ELR (cell line): ENCODE measurements at regions not wholly inside any gene's neighbourhood (a gene's known extent, or its start where the extent isn't known, plus 50 kb on each side); places are given as distances from the start of the nearest gene placed in this dataset.

Experiments used
- DNase-seq: peaks from one replicate; pipeline ENCODE4 v3.0.0-alpha.2; 2015; ENCODE audit warnings: low read depth

DNA sequence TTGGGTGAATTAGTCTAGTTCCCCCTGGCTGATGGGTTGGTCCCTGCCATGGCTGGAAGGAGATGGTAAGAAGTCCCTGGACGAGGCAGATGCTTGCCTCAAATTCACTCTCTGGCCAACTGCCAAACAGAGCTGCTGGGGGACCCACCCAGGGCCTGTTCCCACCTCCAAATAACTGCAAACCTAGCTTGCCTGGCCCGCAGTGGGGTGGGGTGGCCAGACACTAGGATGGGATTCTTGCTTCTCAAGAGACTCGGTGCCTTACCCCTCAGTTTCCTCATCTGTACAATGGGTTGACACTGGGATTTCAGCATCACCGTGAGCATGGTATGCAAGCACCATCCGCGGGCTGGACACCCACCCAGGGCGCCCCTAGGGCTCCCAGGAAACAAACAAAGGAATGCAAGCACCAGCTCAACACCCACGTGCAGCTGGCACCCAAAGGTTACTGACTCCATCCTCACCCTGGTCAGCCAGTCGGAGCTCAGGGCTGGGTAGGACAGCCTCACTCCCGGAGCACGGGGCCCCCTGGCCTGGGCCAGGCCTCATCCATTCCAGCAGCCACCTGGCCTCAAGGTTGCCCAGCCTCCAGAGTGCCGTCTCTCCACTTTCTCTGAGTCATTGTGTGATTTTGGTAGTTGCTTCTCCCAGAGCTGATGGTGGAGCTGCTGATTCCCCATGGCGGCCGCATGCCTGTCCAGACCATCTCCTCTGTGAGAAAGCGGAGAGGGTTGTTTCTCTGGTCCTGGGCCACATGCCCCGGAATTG, 205.2 kb upstream of the RTL1 start:
- no peak for DNase-seq

DNA sequence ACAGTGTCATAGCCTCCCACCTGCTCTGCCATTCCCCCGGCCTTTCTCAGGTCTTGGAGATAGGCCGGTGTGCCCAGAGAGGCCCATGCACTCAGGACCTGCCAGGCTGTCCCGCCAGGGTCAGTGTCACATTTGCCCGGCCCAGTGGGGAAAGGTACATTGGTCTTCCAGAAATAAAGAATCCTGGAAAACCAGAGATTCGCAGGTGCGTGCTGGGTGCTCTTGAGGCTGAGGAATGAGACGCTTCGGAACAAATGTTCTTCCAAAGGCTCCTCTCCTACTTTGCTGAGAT, 205.8 kb upstream of the RTL1 start:
- DNase-seq: no peak

DNA sequence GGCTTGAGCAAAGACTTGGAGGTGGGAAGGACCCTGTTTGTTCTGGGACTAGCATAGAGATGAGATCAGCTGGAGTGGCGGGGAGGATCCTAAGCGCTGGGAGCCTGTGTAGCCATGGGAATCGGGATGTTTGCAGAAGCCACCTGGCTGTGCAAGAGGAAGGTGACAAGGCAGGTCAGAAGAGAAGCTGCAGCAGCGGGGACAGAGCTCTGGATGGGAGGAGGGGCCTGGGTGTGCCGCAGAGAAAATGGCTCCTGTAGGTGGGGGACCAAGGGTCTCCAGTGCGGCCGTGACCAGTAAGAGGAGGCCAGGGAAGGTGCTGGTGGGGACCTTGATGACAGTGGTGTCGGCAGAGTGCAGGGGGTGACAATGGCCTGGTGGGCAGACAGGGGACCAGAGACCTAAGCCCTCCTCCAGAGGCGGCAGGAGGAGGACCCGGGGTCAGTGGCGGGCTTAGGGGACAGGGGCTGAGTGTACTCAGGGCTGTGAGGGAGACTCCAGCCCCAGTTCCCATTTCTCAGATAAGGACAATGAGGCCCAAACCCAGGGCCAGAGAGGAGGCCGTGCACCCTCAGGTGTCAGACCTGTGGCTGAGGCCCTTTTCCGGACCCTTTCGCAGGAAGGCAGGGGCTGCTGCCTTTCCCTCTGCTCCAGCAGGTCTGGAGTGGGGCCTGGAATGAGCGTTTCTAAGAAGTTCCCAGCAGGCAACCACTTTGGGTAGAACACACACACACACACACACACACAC, 206.6 kb upstream of the RTL1 start:
- no peak for DNase-seq

DNA sequence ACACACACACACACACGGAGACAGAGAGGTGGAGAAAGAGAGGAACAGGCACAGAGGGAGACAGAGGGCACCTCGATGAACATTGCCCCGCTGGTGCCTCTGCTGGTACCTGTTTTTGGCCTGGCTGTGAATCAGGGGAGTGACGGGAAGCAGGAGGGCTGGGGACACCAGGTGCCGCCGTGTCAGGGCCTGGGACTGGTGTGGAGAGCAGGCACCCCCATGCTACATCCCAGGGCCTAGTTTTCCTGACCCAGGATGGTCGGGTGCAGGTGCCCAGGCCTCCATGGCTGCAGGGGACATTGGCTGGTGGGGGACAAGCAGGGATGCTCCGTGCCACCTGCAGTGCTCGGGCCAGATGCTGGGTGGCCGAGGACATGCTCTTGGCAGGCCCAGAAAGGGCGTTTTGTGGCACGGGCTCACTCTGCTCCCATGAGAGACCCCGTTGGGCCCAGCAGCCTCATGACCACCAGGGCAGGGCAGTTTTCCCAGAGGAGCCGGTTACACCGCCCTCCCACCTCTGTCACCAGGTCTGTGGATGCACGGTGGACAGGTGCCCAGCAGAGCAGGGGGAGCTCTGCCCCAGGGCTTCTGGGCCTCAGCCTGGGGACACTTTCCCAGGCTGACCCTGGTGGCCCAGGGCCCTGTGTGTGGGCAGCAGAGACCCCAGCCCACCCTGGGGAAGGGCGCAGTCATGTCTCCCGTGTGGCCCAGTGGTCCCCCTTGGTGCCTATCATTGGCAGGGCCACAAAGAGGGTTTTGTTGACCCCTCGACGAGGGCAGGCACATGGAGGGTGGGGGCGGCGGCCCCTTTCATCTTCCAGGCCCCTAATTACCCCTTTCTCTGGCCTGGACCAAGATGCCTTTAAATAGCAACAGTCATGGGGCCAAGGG, 207.5 kb upstream of the RTL1 start:
- DNase-seq: no peak

DNA sequence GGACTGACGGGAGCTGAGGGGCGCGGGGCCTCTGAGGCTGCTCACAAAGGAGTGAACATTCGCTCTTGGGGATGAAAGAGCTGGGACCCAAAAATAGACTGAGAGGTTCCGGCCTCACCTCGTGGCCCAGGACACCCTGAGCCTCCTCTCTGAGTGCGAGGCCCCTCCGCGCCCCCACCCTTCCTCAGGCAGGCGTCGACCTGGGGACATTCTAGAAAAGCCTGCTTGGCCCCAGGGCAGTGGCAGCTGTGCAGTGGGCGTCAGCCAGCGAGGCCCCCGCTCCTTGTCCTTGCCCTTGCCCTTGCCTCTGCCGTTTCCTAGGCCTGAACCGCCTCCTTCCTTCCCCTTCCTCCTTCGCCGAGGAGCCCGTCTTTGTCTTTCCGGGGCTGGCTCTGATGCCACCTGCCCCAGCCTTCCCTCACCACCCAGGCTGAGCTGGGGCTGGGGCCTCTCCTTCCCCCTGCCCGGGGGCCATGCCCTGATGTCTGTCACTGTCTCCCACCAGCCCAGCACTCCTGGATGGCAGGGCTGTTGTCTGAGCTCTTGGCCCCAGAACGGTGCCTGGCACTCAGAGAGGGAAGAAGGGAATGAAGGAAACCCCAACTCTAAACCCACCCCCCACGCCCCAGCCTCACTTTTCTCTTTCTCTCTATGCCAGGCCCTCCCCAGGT, 208.2 kb upstream of the RTL1 start:
- DNase-seq: no peak

DNA sequence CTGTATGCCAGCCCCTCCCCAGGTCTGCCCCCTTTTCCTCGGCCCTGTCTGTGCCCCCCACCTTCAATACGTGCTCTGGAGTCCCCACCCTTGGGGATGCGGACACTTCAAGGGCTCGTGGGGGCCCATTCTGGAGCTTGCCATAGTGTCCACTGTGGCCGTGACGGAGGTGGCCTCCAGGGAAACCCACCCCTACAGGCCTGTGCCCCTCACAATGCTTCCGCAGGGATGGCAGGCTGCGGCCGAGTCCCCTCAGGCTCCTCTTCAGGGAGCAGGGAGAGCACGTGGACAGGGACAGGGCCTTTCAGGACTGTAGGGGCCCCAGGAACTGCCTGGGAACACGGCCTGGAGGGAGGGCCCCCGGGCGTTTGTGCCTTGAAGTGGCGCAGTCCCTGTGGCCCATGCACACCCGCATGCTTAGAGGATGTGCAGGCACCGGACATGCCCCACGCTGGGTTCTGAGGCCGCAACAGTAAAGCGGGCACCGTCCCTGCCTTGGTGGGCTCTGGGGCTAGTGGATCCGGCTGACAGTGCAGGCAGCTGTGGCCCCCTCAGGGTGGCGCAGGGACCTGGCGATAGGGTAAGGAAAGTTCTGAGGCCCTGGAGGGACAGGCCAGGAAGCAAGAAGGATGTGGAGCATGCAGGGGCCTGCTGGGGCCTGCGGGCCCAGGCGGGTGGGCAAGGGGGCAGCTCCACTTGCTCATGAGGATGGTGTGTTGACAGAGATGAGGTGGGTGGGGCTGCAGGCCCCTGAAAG, 209.0 kb upstream of the RTL1 start:
- DNase-seq: no peak

DNA sequence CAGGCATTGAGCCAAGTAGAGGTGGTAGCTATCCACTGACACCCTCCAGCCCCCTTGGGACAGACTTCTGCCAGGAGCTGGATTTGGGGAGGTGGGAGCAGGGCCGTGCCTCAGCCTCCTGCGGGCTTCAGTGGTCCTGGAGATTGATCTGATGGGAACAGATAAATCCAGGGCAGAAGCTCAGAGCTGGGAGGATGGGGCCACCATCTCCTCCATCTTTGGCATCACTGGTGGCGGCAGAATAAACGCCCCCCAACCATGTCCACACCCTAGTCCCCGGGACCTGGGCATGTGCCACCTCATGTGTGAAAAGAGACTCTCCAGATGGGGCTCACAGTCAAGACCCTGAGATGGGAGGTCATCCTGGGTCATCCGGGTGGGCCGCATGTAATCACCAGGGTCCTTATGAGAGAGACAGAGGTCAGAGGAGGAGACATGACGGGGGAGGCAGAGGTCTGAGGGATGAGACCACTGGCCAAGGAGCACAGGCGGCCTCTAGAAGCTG, 209.6 kb upstream of the RTL1 start:
- DNase-seq: no peak

DNA sequence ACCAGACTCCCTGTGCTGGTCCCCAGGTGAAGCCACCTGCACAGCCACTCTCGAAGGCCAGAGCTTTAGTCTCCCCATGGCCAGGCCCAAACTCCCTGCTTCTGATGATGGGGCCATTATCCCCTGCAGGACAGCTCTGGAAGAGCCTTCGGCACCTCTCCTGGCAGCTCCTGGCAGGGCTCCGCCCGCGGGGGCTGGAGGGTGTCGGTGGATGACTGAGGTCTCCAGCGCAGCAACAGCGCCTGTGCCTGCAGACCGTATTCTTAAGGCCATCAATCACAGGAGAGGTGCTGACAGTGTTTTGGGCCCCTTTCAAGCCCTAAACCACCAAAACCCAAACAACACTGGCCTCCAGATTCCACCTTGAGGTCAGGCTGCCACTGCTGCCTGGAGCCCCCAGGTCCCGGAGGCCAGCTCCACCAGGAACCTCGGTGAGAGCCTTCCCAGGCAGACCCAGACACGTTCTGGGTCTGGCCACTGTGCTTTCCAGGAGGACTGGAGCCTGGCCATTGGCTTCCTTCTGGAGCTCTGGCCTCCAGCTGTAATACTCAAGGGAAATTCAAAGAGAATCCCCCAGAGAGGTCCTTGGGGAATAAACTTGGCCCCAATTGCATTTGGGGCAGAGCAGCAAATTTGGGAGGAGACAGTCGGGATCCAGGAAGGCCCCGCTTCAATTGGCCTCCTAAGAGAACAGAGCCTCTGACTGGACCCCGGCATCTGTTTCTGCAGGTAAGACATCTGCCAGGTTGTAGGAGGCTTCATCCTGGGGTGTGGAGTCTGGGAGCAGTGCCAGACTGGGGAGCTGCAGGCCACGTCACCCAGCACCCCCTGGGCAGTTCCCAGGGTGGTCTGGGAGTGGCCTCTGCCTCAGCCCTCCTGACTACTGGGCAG, 210.6 kb upstream of the RTL1 start:
- DNase-seq: no peak

DNA sequence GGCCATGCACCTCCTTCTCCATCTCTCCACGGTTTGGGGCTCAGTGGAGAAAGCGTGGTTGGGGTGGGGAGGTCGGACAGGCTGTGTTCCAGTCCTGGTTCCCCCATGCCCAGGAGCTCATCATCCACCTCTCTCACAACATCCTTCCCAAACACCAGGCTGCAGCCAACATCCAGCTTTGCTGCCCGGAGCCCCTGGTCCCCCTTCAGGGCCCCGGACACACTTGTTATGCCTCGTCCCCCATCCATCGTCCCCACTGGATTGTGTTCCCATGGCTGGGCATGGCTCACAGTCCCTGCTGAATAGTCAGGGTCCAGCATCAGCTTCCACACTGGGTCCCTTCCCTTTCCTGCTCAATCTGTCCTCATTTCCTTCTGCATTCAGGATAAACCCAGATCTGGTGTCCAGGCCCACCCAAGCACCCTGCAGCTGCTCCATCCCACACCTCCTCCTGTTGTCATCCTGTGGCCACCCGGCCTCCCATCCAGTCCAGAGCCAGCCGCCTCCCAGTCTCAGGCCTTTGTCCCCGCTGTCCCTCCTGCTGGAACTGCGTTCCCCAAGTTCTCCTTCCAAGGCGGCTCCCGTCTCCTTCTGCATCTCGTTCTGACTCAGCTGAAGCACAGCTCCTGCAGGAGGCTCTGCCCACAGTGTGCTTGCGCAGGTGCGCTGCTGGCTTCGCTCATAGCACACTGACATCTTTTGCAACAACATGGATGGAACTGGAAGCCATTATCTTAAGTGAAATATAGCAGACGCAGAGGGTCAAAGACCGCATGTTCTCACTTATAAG, 211.4 kb upstream of the RTL1 start:
- no peak for DNase-seq

DNA sequence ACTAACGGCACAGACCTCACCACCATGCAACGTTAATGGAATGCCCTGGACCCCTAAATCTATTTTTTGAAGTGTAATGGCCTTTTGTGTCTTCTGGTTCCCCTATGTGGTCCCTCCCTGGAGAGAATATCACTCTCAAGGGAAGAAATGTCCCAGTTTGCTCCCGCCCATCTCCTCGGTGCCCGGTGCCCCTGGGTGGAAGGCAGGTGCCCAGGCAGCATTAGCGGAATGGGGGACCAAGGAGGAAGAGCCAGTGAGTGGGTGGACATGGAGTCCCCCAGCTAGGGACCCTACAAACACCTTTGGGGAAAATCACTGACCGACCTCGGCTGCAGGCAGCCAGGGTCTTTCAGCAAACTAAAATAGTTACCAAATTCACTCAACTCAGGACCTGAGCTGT, 212.1 kb upstream of the RTL1 start:
- DNase-seq: no peak

DNA sequence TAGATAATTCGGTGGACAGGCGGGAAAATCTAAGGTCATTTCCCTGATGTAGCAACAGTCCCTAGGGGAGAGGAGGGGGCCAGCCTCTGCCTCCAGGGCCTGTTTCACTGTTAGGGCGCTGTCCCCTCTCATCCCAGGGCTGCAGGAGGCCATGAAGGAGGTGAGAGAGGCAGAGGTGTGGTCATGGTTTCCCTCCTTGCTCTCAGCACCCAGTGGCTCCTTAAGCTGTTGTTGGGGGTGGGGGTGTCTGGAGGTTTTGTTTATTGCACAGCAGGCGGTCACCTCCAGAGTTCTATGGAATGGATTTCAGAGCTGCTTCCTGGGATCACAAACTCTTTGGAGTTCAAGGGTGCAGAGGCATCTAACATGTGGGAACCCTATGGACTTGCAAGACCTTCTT, 212.5 kb upstream of the RTL1 start:
- no peak for DNase-seq

DNA sequence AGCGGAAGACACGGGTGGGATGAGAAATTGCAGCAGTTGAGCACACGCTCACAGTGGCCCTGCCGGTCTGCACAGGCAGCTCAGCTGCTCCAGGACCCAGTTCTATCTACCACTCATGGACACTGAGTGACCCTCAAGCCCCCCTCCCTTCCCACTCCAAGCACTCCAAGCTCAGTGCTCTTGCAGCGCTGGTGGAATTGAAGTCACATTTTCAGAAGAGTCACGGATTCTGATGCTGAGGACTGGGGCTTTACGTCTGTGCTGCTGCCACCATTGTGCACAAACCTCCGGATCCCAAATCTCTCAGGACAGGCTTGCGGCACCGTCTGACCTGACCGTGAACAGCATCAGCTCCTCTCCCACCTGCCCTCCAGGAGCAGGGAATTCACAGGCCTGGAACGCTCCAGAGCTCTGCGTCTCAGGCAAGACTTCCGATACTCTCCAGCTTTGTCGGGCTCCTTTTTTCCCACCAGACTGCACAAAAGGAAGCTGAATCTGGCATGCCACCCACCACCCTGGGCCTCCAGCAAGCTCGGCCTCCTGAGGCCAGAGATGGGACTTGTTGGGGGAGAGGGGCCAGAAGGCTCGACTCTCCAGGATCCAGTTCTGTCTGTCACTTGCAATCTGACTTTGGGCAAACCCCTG, 213.1 kb upstream of the RTL1 start:
- DNase-seq: no peak

DNA sequence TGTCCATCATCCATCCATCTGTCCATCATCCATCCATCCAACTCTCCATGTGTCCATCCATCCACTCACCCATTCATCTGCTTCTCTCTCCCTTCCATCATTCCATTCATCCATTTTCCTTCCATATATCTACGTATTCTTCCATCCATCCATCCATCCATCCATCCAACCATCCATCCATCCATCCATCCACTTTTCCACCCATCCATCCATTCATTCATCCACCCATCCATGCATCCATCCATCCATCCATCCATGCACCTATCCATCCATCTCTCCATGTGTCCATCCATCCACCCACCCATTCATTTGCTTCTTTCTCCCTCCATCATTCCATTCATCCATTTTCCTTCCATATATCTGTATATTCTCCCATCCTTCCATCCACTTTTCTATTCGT, 214.0 kb upstream of the RTL1 start:
- DNase-seq: no peak

DNA sequence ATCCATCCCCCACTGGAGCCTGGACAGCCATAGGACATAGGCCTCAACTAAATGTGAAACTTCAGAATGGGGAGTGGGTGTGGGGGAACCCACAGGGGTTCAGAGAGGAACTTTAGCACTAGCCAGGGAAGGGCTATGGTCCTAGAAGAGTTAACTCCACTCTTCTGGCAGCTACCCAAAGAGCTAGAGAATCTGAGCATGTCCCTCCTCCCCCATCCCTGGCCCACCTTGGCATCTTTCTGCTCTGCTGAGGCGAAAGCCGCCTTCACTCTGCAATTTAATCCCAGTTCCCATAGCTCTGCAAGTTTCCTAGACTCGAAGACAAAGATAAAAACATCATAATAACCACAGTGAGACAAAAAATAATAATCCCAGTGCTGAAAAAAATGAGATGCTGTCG, 214.7 kb upstream of the RTL1 start:
- no peak for DNase-seq

DNA sequence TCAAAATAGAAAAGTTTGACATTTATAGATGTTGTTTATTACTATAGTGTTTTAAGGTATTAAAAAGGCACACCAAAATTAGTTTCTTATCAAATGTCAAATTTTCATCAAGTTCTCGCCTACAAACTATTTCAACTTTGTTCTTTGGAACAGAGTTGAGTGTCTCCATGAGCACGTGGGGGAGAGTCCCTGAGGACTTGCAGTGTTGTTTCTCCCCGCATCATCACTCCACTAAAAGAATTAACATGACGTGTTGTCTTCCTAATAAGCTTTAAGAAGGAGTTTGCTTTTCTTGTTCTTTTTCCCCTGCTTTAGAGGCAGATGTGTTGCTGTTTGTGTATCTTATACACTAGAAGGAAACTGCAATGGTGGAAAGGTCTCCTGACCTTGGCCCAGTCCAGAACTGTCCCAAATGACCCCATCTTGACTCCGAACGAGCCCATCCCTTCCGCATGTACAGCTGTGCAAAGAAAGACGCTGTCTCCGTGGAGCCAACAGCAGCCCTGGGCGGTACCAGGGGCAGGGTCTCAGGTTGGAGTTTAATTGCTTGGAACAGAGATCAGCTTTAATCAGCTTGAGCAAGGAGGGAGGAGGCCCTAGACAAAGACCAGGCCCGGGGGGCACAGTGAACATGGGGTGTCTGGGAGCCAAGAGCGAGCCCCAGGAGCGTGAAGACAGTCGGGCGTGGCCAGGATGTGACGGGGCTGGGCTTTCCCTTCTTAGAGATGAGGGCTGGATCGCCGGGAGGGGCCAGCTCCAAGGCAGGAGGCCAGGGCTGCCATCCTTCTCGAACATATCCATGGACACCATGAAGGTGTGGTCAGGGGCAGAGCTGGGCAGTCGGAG, 215.4 kb upstream of the RTL1 start:
- no peak for DNase-seq

DNA sequence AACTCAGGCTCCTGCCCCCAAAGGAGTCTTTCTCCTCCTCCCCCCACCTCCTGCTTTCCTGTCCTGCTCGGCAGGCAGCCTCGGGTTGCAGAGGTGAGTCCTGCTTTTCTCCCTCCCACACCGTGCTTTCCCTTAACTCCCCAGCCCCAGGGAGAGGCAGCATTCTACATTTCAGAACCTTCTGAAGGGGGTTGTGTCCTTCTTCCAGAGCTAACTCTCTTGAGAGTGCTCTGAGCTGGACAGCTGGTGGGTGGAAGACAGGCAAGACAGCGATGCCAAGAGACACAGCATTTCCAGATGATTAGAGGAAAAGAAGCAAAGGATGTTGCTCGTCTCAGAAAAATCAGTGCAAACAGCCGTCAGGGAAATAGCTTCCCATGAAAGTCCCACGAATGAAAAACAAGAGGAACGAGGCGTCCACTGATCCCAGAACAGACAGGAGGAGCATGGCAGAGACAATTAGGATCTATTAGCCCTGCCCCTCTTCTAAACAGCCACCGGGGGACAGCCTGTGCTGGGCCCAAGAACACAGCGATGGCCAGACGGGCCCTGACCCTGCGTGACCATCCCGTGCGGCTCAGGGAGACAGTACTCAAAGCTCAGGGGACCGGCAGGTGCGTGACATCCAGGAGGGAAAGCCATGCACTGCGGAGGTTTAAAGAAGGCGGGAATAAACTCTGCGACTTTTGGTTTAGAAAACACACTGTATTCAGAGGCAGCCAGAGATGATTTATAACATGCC, 216.5 kb upstream of the RTL1 start:
- no peak for DNase-seq
